Gastrocnemius medialis (tissue), 4 donors: ENCODE measurements at regions not wholly inside any gene's neighbourhood (a gene's known extent, or its start where the extent isn't known, plus 50 kb on each side); places are given as distances from the start of the nearest gene placed in this dataset.

Experiments used
- POLR2A ChIP-seq, 2 donors: fragments of 450-650 bp; IDR thresholded peaks; one replicate each; pipeline ENCODE4 v1.6.1; 2017; ENCODE audit warnings: antibody characterized with exemption in 2 of 2, mild to moderate bottlenecking in 2 of 2, moderate library complexity in 2 of 2
- TF ChIP-seq, protein P1 (sequence below), 5 experiments: fragments of 450-650 bp in 3 of 5; fragments of 200-600 bp in 2 of 5; sonication (generic) in 2 of 5; IDR thresholded peaks in 4 of 5; conservative IDR thresholded peaks in 1 of 5; 1 replicate in 4 of 5; 2 replicates in 1 of 5; pipeline ENCODE4 v1.5.1; 2016 to 2019; ENCODE audit warnings: antibody characterized with exemption in 5 of 5, mild to moderate bottlenecking in 3 of 5, moderate library complexity in 3 of 5

GRCh38 chr3:20646425-20646824, 460.4 kb upstream of the SGO1 start:
- TF ChIP-seq POLR2A (IDR thresholded peaks at IDR 0.05), result no peak
- TF ChIP-seq, protein P1, sequence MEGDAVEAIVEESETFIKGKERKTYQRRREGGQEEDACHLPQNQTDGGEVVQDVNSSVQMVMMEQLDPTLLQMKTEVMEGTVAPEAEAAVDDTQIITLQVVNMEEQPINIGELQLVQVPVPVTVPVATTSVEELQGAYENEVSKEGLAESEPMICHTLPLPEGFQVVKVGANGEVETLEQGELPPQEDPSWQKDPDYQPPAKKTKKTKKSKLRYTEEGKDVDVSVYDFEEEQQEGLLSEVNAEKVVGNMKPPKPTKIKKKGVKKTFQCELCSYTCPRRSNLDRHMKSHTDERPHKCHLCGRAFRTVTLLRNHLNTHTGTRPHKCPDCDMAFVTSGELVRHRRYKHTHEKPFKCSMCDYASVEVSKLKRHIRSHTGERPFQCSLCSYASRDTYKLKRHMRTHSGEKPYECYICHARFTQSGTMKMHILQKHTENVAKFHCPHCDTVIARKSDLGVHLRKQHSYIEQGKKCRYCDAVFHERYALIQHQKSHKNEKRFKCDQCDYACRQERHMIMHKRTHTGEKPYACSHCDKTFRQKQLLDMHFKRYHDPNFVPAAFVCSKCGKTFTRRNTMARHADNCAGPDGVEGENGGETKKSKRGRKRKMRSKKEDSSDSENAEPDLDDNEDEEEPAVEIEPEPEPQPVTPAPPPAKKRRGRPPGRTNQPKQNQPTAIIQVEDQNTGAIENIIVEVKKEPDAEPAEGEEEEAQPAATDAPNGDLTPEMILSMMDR (IDR thresholded peaks at IDR 0.05 in 4 of 5, conservative IDR thresholded peaks at IDR 0.05 in 1 of 5), result no peak
